Fibroblast of gingiva (primary cell): ENCODE measurements at regions not wholly inside any gene's neighbourhood (a gene's known extent, or its start where the extent isn't known, plus 50 kb on each side); places are given as distances from the start of the nearest gene placed in this dataset.
"Not testable (repeated sequence)": the region's sequence is repeated elsewhere in the genome, so short reads cannot be mapped to it uniquely, and the experiment has no call there.

Experiments
- DNase-seq: peaks from one replicate; pipeline ENCODE4 v3.0.0-alpha.2; 2011; ENCODE audit warnings: low read depth

GRCh38 chr7:45407730-45408408, 166.3 kb upstream of the ADCY1 start:
- no peak for DNase-seq

GRCh38 chr7:45408409-45408737, 165.8 kb upstream of the ADCY1 start:
- DNase-seq = no peak

GRCh38 chr7:45410893-45411292, 163.3 kb upstream of the ADCY1 start:
- no peak for DNase-seq

GRCh38 chr7:45413419-45413818, 160.7 kb upstream of the ADCY1 start:
- no peak for DNase-seq

- DNase-seq = no peak
These were observed 159.9 kb upstream of the ADCY1 start for GRCh38 chr7:45414226-45414625.

- DNase-seq = no peak
These were observed 158.9 kb upstream of the ADCY1 start for GRCh38 chr7:45415265-45415664.

- no peak for DNase-seq
These were observed 157.3 kb upstream of the ADCY1 start for GRCh38 chr7:45416846-45417245.

GRCh38 chr7:45417268-45417667, 156.9 kb upstream of the ADCY1 start:
- no peak for DNase-seq

- DNase-seq = no peak
These were observed 156.4 kb upstream of the ADCY1 start for GRCh38 chr7:45417735-45418134.

GRCh38 chr7:45420843-45421495, 153.2 kb upstream of the ADCY1 start:
- DNase-seq = peak; percentile 87

GRCh38 chr7:45421806-45422205, 152.4 kb upstream of the ADCY1 start:
- DNase-seq = peak; percentile 86

GRCh38 chr7:45430397-45430796, 143.8 kb upstream of the ADCY1 start:
- DNase-seq = no peak

- no peak for DNase-seq
These were observed 139.9 kb upstream of the ADCY1 start for GRCh38 chr7:45434167-45434784.

GRCh38 chr7:45435131-45435530, 139.0 kb upstream of the ADCY1 start:
- DNase-seq = no peak

GRCh38 chr7:45435846-45436245, 138.3 kb upstream of the ADCY1 start:
- DNase-seq = peak; percentile 84

- DNase-seq = not testable (repeated sequence)
These were observed 133.4 kb upstream of the ADCY1 start for GRCh38 chr7:45440776-45441175.

- no peak for DNase-seq
These were observed 130.9 kb upstream of the ADCY1 start for GRCh38 chr7:45443263-45443662.

GRCh38 chr7:45446195-45446944, 127.8 kb upstream of the ADCY1 start:
- no peak for DNase-seq

GRCh38 chr7:45447296-45447695, 126.9 kb upstream of the ADCY1 start:
- no peak for DNase-seq

- DNase-seq = no peak
These were observed 123.5 kb upstream of the ADCY1 start for GRCh38 chr7:45450571-45451204.

GRCh38 chr7:45451342-45452035, 122.7 kb upstream of the ADCY1 start:
- no peak for DNase-seq

GRCh38 chr7:45454771-45455170, 119.4 kb upstream of the ADCY1 start:
- no peak for DNase-seq
